GM21619 (cell line): ENCODE measurements at regions not wholly inside any gene's neighbourhood (a gene's known extent, or its start where the extent isn't known, plus 50 kb on each side); places are given as distances from the start of the nearest gene placed in this dataset.
"Not testable (repeated sequence)": the region's sequence is repeated elsewhere in the genome, so short reads cannot be mapped to it uniquely, and the experiment has no call there.

Experiments used
- ATAC-seq: cut with Tn5 transposase; IDR thresholded peaks from one replicate; pipeline ENCODE4 v1.9.1; 2021; ENCODE audit not compliant: unreplicated experiment

DNA sequence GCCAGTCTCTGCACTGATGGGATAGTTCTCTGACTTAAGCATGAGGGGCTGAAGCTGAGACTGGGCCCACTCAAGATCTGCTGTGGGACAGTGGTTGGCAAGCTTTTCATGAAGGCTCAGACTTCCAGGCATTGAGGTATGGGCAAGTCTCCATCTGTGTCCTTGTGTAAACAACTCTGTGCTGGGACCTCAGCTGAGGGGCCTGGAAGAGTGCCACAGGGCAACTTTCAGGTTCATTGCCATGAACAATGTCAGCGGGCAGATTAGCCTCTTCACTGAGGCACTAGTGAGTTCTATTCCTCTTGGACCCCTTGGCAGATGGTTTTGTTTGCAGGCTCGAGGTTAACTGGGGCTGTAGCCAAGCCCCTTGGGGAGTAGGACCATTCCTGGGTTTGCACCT lies 127.1 kb downstream of the MRPS30 start:
- ATAC-seq = no peak

DNA sequence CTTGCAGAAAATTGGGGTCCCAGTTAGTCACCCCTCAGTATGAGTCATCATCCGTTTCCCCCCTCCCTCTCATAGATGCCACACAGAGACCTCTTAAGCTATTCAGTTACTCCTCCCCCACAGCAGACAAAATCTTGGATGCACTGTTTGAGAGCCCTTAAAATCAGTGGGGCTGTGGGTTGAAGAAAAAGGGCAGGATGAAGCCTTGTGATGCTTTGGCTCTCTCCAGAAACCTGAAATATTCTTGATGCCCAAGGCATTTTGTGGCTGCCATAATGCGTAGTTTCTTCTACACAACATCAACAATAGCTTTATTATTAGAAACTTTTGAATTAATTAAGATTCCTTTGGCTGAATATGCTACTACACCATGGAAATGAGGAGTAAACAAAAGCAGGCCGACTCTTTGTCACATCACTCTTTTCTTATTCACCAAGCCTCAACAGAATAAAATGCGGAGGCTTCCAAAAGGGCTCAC lies 133.8 kb downstream of the MRPS30 start:
- no peak for ATAC-seq

DNA sequence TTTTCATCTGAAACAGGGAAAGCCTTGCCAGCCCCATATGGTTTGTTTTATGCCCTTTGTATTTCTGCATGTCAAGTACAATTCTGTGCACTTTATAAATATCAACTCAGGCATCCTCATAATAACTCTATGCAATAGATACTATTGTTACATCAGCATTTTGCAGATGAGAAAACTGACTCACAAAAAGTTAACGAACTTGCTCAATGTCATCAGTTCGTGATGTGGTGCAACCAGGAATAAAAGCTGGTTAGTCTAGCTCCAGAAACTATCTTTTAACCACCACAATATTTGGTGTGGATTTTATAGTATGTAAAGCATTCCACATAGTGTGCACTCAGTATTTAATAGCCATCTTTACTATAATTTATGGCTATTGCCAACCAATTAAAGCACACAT lies 134.9 kb downstream of the MRPS30 start:
- ATAC-seq = no peak

DNA sequence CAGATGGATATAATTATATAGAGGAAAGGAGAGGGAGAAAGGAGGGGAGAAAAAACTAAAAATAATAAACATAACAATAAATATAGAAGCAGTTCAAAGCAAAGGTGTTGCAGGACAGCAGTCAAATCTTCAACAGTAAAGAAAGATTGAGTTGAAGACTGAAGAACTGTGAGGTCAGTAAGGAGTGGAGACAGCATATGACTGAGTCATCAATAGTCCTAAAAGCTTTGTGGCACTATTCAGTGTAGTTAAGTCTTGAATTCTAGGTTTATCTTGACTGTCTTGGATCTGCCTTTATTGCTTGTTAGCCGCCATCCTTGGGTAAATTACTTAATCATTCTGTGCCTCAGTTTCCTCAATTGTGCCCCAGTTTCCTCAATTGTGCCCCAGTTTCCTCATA lies 137.0 kb downstream of the MRPS30 start:
- no peak for ATAC-seq

DNA sequence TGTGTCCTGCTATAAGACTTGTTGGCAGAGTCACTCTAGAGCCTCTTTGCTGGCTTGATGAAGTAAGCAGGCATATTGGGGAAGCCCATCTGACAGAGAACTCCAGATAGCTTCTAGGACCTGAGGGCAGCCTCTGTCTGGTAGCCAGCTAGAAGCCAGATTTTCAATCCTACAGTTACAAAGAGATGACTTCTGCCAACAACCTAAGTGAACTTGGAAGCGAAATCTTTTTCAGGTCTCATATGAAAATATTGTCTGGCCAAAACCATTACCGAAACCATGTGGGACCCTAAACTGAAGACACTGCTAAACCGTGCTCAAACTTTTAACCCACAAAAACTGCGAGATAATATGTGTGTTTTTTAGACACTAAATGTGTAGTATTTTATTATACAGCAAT lies 140.9 kb downstream of the MRPS30 start:
- no peak for ATAC-seq

DNA sequence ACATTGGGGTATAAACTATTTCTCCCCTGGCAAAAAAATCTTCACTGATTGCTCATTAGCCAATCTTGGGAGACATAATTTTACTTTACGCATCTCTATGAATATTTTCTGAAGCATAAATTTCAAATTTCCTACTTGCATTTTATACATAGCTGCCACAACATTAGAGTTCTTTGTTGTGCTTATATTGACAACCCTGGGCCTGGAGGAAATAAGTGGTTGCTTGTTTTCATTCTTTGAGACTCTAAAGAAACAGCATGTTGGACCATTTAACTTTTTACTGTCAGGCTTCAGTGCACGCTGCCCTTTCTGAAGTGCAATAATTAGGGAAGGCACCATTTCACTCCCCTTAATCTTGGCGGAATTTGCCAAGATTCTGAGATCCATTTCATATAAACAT lies 142.6 kb downstream of the MRPS30 start:
- no peak for ATAC-seq

DNA sequence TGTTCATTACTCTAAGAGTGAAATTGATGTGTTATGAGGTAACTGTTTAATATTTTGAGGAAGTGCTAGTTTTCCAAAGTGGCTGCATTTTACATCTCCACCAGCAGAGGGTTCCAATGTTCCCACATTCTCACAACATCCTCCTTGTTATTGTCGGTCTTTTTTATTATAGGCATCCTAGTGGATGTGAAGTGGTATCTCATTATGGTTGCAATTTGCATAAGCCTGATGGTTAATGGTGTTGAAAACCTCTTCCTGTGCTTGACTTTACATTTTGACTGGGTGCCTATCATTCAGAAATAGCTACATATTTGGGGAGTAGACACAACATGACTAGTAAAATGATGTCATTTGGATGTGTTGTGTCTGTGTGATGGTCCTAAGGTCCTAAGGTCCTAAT lies 143.6 kb downstream of the MRPS30 start:
- ATAC-seq = peak; percentile 88

DNA sequence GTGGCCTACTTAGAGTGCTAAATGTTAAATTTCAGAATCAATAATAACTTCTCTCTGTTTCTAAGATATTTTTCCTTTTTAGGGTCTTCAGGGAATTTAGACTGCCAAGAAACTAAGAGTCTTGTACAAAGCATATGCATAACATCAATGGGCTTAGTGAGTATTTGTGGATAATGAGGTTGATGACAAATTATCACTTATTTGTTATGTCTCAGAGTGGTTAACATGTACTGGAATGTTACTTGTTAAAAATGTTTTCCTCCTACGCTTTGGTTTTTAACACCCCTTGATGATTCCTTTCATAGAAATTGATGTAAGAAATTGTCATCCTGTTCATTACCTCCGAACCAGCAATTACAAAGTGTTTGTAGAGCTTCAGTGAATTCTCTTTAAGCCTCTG lies 144.3 kb downstream of the MRPS30 start:
- ATAC-seq = no peak

DNA sequence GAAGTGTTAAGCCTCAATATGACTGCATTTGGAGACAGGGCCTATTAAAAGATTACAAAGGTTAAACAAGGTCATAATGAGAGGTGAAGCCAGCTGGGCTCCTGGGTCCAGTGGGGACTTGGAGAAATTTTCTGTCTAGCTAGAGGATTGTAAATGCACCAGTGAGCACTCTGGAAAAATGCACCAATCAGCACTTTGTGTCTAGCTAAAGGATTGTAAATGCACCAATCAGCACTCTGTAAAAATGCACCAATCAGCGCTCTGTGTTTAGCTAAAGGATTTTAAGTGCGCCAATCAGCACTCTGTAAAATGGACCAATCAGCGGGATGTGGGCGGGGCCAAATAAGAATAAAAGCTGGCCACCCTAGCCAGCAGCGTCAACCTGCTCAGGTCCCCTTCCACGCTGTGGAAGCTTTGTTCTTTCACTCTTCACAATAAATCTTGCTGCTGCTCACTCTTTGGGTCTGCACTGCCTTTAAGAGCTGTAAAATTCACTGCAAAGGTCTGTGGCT lies 150.3 kb downstream of the MRPS30 start:
- ATAC-seq = not testable (repeated sequence)

DNA sequence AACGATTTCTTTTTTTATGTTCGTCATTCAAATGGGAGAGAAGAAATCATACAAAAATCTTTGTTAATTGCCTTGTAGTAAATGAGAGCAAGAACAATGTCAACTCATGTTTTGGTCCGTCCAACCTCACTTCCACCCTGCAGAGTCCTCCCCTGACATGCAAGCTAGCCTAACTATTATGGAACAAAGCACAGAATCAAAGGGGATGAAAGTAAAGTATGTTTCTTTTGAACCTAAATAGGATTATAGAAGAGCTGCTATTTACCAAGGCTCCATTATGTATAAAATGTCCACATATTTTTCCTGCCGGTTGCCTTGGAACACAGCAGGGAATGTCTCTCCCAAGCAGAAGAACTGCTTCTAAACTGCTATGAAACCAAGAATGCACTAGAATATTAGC lies 161.1 kb downstream of the MRPS30 start:
- no peak for ATAC-seq

DNA sequence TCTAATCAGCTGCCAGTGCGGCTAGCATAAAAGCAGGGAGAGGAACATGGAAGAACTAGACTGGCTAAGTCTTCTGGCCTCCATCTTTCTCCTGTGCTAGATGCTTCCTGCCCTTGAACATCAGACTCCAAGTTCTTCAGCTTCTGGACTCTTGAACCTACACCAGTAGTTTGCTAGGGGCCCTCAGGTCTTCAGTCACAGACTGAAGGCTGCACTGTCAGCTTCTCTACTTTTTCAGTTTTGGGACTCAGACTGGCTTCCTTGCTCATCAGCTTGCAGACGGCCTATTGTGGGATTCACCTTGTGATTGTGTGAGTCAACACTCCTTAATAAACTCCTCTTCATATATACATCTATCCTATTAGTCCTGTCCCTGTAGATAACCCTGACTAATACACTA lies 162.2 kb downstream of the MRPS30 start:
- not testable (repeated sequence) for ATAC-seq

DNA sequence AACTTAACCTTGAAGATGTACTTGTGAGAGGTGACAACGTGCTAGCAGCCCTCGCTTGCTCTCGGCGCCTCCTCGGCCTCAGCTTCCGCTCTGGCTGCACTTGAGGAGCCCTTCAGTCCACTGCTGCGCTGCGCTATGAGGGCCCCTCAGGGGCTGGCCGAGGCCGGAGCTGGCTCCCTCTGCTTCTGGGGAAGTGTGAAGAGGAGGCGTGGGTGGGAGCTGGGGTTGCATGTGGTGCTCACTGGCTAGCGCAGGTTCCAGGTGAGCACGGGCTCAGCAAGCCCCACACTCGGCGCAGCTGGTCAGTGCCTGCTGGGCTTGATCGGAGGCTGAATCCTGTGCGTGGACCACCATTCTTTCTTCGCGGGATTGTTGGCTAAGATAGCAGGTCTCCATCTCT lies 166.1 kb downstream of the MRPS30 start:
- ATAC-seq = no peak

DNA sequence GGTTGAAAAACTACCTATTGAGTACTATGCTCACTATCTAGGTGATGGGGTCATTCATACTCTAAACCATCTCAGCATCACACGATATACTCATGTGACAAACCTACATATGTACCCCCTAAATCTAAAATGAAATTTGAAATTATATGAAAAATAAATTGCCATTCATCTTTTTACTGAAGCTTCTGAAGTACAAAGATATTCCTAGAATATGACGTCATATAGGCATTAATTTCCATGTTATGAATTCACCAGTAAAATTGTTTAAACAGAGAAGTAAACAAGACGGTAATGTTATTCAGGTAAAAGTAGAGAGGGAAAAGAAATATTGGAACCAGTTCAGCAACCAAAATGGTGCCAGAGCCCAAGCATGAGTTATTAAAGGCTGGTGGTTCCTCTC lies 173.0 kb downstream of the MRPS30 start:
- no peak for ATAC-seq

DNA sequence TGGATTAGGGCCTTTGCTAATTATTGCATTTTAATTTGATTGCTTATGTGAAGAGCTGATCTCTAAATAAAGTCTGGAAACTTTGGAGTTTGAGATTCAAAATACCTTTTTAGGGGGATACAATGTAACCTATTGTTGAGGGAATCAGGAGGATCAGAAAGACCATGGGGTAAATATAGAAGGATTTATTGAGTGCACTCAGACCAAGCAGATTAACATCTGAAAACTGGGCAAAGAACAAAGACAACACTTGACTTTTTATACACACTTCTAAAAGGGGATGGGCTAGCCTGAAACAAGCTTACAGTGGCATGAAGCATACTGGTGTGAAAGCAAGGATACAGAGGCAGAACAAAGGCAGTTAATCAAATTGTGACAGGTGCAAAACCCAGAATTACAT lies 174.3 kb downstream of the MRPS30 start:
- ATAC-seq = no peak

DNA sequence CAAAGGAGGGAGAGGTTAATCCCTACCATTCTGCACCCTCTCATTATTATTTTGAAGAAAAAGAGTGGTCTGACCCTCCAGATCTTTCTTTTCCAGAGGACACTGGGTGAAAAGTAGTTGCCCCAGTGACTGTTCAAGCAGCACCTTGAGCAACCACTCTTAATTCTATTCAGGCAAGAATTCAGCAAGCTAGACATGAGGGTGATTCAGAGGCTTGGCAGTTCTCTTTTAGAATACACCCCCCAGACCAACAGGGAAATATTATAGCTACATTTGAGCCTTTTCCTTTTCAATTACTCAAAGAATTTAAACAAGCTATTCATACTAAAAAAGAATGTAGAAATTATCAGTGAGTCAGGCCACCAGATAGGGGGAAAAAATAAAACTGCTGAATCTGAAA lies 178.3 kb downstream of the MRPS30 start:
- no peak for ATAC-seq

DNA sequence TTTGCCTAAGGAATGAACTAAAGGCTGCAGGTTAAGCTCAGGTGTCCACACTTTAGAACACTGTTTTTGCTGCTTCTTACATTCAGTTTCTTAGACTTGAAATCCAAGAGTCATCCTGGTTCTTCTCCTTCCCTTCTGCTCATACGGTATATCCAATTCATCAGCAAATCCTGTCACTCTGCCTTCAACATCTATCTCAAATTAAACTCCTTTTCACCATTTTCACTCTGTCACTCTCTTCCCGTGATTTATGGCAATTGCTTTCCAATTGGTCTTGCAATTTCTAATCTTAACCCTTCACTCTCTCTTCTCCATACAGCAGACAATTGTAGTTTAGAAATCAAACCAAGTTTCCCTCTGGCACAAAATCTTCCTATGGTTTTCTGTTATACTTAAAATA lies 182.9 kb downstream of the MRPS30 start:
- ATAC-seq = no peak

DNA sequence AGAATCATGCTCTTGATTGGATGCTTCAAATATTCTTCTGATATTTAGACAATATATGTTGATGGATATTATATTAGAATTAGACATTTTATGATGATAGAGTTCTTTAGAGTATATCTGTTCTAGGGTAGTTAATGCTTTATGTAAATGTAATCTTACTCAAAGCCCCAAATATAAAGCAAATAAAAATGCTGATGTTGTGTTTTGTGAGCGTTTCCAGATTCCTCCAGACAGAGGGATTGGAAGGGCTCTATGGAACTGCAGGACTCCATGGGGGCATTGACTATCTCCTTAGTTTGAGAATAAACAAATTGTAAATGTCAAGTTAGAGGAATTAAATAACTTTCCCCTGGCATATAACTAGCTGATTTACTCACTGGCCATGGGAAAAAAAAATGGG lies 184.5 kb downstream of the MRPS30 start:
- ATAC-seq = no peak

DNA sequence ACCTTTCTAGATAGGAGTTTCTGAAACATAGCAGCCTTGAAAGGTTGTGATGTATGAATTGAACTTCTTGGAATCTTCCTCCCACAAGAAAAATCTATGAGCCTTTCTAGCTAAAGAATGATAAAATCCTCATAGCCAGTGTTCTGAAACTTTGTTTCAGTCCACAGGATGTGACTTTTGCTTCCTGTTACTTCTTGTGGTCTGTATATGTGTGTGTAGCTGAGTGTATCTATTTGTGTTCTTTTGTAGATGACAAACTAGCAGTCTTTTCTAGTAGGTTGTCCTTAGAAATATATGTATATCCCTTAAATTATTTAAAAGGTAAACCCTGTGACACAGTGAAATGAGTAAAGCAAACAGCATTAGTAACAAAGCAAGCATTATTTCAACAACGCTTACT lies 188.8 kb downstream of the MRPS30 start:
- ATAC-seq = no peak

DNA sequence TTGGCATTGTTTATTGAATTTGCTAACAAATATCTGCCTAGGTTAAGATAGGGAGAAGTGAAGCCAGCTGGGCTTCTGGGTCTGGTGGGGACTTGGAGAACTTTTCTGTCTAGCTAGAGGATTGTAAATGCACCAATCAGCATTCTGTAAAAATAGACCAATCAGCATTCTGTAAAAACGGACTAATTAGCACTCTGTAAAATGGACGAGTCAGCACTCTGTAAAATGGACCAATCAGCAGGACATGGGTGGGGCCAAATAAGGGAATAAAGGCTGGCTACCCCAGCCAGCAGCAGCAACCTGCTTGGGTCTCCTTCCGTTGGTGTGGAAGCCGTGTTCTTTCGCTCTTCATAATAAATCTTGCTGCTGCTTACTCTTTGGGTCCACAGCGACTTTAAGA lies 198.4 kb downstream of the MRPS30 start:
- ATAC-seq = not testable (repeated sequence)

DNA sequence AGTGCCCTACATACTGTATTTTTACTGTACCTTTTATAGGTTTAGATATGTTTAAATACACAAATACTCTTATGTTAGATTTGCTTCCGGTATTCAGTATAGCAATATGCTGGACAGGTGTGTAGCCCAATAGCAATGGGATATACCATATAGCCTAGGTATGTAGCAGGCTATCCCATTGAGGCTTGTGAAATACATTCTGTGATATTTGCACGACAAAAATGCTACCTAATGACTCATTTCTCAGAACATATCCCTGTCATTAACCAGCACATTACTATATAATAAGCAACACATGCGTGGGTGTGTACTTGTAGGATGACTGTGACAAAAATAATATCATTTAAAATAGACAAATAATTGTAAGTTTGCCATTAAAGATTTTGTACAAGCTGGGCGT lies 208.8 kb downstream of the MRPS30 start:
- ATAC-seq = no peak

DNA sequence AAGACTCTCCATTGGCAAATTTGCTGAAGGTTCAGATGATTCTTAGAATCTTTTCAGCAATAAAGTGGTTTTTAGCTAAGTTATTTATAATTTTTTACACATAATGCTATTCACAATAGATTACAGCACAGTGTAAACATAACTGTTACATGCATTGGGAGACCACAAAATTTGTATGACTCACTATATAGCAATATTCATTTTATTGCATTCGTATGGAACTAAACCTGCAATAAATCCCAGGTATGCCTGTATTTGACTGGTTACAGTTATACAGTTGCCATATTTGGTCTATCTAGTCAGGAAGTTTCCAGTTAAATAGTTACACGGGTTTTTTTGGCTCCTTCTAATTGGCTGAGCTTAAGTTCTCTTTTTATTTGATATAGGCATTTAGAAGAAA lies 220.8 kb downstream of the MRPS30 start:
- no peak for ATAC-seq

DNA sequence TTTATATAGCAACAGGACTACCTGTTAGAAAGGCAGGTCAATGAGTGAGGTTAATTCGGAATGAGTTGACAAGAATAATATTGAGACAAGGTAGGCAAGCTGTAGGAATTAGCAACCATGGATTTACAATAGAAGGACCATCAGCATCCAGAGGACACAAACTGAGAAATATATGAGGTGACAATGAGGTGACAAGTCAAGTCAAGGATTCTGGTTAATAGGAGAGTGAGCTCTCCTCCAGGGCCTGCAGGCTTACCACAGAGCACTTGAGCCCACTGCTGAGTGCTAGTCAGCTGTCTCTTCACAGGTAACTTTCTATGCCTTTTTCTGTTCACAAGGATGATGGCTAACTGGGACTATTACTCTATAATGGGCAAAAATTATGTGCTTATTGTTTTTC lies 227.2 kb downstream of the MRPS30 start:
- no peak for ATAC-seq

DNA sequence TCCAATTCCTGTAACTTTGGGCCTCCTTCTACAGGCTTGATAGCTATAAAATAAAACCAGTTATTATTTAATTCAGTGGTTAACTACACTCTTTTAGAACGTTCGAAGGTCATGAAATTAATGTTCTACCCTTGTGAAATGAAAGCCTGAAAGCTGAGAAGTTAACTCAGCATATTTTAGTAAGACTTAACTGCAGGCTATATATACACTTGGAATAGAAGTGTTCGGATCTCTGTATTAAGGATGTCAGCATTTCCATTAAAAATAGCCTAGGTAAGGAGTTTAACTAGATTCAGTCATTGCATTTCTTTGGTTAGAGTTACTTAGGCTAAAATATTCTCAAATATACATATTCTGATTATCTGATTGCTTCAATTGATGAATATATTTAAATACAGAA lies 229.2 kb downstream of the MRPS30 start:
- ATAC-seq = no peak
